ENCODE measurements at regions not wholly inside any gene's neighbourhood (a gene's known extent, or its start where the extent isn't known, plus 50 kb on each side); places are given as distances from the start of the nearest gene placed in this dataset.

GRCh38 chr2:126378176-126378575, 277.8 kb upstream of the GYPC start:
- no peak for DNase-seq (ENCODE audit: low spot score)

GRCh38 chr2:126381091-126381490, 274.9 kb upstream of the GYPC start:
- no peak for DNase-seq (ENCODE audit: low spot score)
- in situ Hi-C loops (cut with HindIII; ENCODE audit: low sequenced_read_pairs): no loop called here

More at GRCh38 chr2:126378176-126378575, 277.8 kb upstream of the GYPC start:
- in situ Hi-C loops (cut with HindIII; ENCODE audit: low sequenced_read_pairs): no loop called here

GRCh38 chr2:126382998-126383397, 273.0 kb upstream of the GYPC start:
- no peak for DNase-seq (ENCODE audit: low spot score)
- in situ Hi-C loops (cut with HindIII; ENCODE audit: low sequenced_read_pairs): no loop called here

- in situ Hi-C loops (cut with HindIII; ENCODE audit: low sequenced_read_pairs): no loop called here
- no peak for DNase-seq (ENCODE audit: low spot score)
Observed at GRCh38 chr2:126383800-126384199, 272.2 kb upstream of the GYPC start.

- in situ Hi-C loops (cut with HindIII; ENCODE audit: low sequenced_read_pairs): no loop called here
- no peak for DNase-seq (ENCODE audit: low spot score)
Observed at GRCh38 chr2:126385441-126385840, 270.5 kb upstream of the GYPC start.

- DNase-seq (ENCODE audit: low spot score): no peak
- in situ Hi-C loops (cut with HindIII; ENCODE audit: low sequenced_read_pairs): no loop called here
Observed at GRCh38 chr2:126385983-126386382, 270.0 kb upstream of the GYPC start.

- no peak for DNase-seq (ENCODE audit: low spot score)
- in situ Hi-C loops (cut with HindIII; ENCODE audit: low sequenced_read_pairs): no loop called here
Observed at GRCh38 chr2:126389446-126389845, 266.5 kb upstream of the GYPC start.

- in situ Hi-C loops (cut with HindIII; ENCODE audit: low sequenced_read_pairs): no loop called here
Observed at GRCh38 chr2:126392889-126393288, 263.1 kb upstream of the GYPC start.

GRCh38 chr2:126399001-126399400, 257.0 kb upstream of the GYPC start:
- DNase-seq (ENCODE audit: low spot score): no peak
- in situ Hi-C loops (cut with HindIII; ENCODE audit: low sequenced_read_pairs): no loop called here

More at GRCh38 chr2:126392889-126393288, 263.1 kb upstream of the GYPC start:
- no peak for DNase-seq (ENCODE audit: low spot score)

- no peak for DNase-seq (ENCODE audit: low spot score)
- in situ Hi-C loops (cut with HindIII; ENCODE audit: low sequenced_read_pairs): no loop called here
Observed at GRCh38 chr2:126403039-126403628, 252.8 kb upstream of the GYPC start.

- in situ Hi-C loops (cut with HindIII; ENCODE audit: low sequenced_read_pairs): no loop called here
- no peak for DNase-seq (ENCODE audit: low spot score)
Observed at GRCh38 chr2:126406267-126406666, 249.7 kb upstream of the GYPC start.

- in situ Hi-C loops (cut with HindIII; ENCODE audit: low sequenced_read_pairs): no loop called here
- DNase-seq (ENCODE audit: low spot score): no peak
Observed at GRCh38 chr2:126408671-126409070, 247.3 kb upstream of the GYPC start.

GRCh38 chr2:126409850-126410249, 246.1 kb upstream of the GYPC start:
- in situ Hi-C loops (cut with HindIII; ENCODE audit: low sequenced_read_pairs): no loop called here
- DNase-seq (ENCODE audit: low spot score): no peak

- in situ Hi-C loops (cut with HindIII; ENCODE audit: low sequenced_read_pairs): no loop called here
- DNase-seq (ENCODE audit: low spot score): no peak
Observed at GRCh38 chr2:126413079-126413478, 242.9 kb upstream of the GYPC start.

- no peak for DNase-seq (ENCODE audit: low spot score)
- in situ Hi-C loops (cut with HindIII; ENCODE audit: low sequenced_read_pairs): no loop called here
Observed at GRCh38 chr2:126419403-126419802, 236.6 kb upstream of the GYPC start.

- in situ Hi-C loops (cut with HindIII; ENCODE audit: low sequenced_read_pairs): no loop called here
Observed at GRCh38 chr2:126425943-126426342, 230.0 kb upstream of the GYPC start.

GRCh38 chr2:126429103-126429502, 226.9 kb upstream of the GYPC start:
- DNase-seq (ENCODE audit: low spot score): no peak
- in situ Hi-C loops (cut with HindIII; ENCODE audit: low sequenced_read_pairs): no loop called here

More at GRCh38 chr2:126425943-126426342, 230.0 kb upstream of the GYPC start:
- DNase-seq (ENCODE audit: low spot score): no peak

GRCh38 chr2:126431136-126431535, 224.8 kb upstream of the GYPC start:
- in situ Hi-C loops (cut with HindIII; ENCODE audit: low sequenced_read_pairs): no loop called here
- DNase-seq (ENCODE audit: low spot score): no peak

- in situ Hi-C loops (cut with HindIII; ENCODE audit: low sequenced_read_pairs): no loop called here
- no peak for DNase-seq (ENCODE audit: low spot score)
Observed at GRCh38 chr2:126436411-126436810, 219.5 kb upstream of the GYPC start.

- DNase-seq (ENCODE audit: low spot score): no peak
- in situ Hi-C loops (cut with HindIII; ENCODE audit: low sequenced_read_pairs): no loop called here
Observed at GRCh38 chr2:126437016-126437415, 218.9 kb upstream of the GYPC start.

- DNase-seq (ENCODE audit: low spot score): no peak
- in situ Hi-C loops (cut with HindIII; ENCODE audit: low sequenced_read_pairs): no loop called here
Observed at GRCh38 chr2:126444512-126444911, 211.4 kb upstream of the GYPC start.

Data from G401 (cell line).